ENCODE measurements at regions not wholly inside any gene's neighbourhood (a gene's known extent, or its start where the extent isn't known, plus 50 kb on each side); places are given as distances from the start of the nearest gene placed in this dataset.

DNA sequence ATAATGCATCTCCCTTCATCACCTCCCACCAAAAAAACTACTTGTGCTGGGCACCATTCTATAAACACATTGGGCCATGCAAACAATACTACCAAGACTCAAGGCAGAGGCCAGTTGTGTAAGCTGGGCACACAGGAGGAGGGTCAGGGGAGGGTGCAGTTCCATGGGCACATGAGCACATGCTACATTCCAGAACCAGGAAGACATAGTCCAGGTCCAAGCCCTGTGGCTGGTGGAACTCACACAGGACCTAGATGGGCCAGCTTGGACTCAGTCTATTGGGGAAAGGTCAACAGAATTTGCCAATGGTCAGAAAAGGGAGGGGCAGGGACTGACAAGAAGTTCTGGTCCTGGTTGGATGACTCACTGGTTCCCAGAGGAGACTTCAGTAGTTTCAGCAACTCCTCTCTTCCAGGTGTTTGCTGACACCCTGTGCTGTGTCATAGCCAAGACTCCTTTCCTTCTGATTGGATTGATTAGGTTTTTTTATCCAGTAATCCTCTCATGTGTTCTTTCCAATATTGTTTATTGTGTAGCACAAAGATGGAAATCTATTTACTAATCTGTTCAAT is 249.7 kb downstream of the C1orf94 start:
- TF ChIP-seq, protein P1, sequence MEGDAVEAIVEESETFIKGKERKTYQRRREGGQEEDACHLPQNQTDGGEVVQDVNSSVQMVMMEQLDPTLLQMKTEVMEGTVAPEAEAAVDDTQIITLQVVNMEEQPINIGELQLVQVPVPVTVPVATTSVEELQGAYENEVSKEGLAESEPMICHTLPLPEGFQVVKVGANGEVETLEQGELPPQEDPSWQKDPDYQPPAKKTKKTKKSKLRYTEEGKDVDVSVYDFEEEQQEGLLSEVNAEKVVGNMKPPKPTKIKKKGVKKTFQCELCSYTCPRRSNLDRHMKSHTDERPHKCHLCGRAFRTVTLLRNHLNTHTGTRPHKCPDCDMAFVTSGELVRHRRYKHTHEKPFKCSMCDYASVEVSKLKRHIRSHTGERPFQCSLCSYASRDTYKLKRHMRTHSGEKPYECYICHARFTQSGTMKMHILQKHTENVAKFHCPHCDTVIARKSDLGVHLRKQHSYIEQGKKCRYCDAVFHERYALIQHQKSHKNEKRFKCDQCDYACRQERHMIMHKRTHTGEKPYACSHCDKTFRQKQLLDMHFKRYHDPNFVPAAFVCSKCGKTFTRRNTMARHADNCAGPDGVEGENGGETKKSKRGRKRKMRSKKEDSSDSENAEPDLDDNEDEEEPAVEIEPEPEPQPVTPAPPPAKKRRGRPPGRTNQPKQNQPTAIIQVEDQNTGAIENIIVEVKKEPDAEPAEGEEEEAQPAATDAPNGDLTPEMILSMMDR (IDR thresholded peaks at IDR 0.05), result no peak
- TF ChIP-seq EP300 (IDR thresholded peaks at IDR 0.05), result no peak
- TF ChIP-seq POLR2AphosphoS5 (IDR thresholded peaks at IDR 0.05), result no peak
- TF ChIP-seq POLR2A (IDR thresholded peaks at IDR 0.05), result no peak
